Bone marrow (tissue), 2 donors: ENCODE measurements at regions not wholly inside any gene's neighbourhood (a gene's known extent, or its start where the extent isn't known, plus 50 kb on each side); places are given as distances from the start of the nearest gene placed in this dataset.

Experiments used
- DNase-seq, 2 donors: peaks; one replicate each; lab custom pipeline; 2025; lab: John Stamatoyannopoulos, UW

GRCh38 chr15:87354661-87355410, 901.7 kb downstream of the NTRK3 start:
- no peak for DNase-seq

- DNase-seq = no peak
Observed at GRCh38 chr15:87349181-87349580, 907.4 kb downstream of the NTRK3 start.

DNA sequence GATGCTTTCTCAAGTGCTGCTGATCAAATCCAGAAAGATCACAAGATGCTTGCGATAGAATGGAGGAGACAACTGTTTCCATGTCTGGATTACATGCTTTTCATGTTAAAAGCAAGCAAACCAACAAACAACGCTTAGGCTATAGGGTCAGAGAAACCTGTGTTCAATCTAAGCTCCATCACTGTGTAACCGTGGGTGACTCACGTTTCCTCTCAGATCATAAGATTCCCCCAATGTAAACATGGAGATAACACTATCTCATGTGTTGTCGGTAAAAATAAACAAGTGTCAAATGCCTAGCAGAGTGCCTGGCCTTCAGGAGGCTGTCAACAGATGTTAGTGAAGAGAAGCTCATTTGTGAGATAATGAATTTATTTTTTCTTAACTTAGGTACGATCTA, 907.8 kb downstream of the NTRK3 start:
- DNase-seq = no peak

DNA sequence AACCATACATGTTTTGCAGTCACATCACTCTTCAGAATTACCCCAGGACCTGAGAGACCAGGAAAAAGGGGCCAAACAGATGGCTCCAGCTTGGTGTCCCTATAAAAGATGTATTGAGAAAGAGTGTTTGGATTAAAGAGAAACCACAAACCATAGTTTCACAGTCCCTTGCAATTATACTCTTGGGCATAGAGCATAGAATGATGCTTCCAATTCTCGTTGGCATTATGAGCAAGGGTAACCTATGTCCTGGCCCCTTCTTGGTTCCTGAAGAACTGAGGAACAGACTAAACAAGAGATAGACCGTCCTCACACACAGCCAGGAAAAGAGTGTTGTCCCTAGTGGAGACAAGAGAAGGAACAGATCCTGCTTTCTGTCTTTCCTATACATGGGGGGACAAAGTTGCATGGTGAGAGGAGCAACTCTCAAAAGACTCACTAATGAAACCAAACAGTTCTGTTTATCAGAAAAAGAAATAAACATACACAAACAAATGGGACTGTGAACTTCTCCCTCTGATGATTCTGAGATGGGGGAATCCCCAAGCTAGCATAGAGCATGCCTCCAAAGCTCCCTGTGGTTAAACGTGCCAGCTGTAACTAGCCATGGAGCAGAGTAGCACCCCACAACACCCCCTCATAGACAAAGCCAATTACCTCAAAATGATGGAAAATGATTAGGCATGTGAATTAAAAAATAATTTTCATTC, 908.6 kb downstream of the NTRK3 start:
- no peak for DNase-seq

GRCh38 chr15:87345961-87346360, 910.6 kb downstream of the NTRK3 start:
- DNase-seq = no peak

DNA sequence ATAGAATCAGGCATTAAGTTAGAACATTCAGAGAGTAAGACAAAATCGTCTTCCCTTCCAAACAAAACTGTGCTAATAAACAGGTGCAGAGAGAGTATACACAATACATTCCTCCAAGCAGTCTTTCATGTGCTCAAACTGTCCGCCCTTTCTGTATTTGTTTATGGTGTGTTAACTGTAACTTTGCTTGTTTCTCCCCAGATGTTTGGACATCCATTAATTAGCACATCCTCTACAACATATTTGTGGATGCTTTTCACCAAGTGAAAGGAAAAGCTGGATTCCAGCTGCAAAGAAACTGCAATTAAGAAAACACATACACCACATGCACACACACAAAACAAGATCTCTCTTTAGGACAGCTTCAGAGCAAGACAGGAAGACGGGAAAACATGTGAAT, 912.6 kb downstream of the NTRK3 start:
- DNase-seq = no peak

DNA sequence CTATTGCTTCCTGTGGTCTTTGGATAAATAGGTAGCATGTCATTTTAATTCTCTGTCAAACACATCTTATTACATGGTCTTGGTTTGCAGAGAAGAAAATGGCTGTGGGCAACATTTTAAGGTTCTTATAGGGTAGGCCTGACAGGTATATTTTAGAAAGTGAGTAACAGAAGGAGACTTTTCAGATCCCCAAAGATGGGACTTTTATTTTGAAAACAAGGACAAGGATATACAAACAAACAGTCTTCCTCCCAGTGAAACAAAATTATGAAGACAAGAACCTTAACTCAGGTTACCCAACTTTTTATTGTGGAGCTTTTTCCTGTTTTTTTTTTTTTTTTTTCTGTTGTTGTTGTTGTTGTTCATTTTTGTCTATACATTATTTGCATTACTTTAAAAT, 916.2 kb downstream of the NTRK3 start:
- no peak for DNase-seq

DNA sequence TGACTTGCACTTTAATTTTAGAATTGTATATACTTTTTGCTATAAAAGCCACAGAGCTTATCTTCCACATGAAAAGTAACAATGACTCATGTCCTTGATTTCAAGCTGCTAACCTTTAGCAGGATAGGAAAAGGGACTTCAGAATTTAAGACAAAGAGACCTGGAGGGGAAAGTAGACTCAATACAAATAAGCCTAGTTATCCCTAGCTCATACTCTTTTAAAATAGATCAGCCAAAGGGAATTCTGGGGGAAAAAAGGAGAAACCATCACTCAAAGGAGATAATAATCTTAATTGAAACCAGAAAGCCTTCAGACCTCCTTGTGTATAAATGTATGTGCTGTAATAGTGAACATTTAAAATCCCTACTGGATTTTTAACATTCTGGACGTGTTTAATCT, 930.3 kb downstream of the NTRK3 start:
- DNase-seq = no peak

- DNase-seq = no peak
Observed at GRCh38 chr15:87322870-87323269, 933.7 kb downstream of the NTRK3 start.

GRCh38 chr15:87322265-87322664, 934.3 kb downstream of the NTRK3 start:
- DNase-seq = no peak

- no peak for DNase-seq
Observed at GRCh38 chr15:87317900-87318299, 938.6 kb downstream of the NTRK3 start.

DNA sequence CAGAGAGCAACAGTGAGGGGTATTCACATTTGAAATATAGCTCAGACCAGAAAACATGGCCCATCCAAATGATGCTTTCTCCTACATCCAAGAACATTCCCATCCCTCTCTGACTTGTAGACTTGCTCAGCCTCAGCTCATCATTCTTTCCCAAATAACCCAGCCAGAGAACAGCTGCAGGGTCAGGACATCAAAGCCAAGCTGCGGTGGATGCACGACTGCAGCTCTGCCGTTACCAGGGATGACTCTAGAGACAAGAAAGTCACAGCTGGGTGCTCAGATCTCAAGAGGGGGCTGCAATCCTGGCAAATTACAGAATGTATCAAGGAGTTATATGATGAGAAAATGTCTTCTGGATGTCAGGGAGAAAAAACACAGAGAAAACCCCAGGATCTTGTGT, 944.3 kb downstream of the NTRK3 start:
- DNase-seq = no peak

GRCh38 chr15:87300146-87300545, 956.4 kb downstream of the NTRK3 start:
- DNase-seq = no peak

DNA sequence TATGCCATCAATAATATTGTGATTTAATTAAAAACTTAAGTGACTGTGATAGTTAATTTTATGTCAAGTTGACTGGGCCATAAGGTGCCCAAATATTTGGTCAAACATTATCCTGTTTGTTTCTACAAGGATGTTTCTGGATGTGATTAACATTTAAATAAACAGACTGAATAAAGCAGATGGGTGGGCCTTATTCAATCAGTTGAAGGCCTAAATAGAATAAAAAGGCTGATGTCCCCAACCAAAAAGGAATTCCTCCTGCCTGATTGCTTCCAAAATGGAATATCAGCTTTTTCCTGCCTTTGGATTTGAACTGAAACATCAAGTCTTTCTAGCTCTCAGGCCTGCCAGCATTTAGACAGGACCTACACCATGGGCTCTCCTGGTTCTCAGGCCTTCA, 961.7 kb downstream of the NTRK3 start:
- no peak for DNase-seq

DNA sequence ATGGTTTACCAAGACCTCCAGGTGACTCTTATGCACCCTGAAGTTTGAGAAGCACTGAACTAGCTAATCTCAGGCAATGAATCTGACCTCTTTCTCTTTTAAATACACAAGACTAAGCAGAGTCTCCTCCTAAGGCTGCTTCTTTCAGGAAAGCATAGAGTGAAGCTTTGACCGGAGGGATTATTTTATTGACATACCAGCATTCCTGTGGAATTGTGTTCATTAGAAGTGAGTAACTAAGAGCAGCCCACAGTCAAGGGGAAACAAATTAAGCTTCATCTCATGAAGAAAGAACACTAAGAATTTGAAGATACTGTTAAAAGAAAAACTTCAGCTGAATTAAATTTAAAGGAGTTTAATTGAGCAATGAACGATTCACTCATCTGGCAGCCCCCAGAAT, 963.5 kb downstream of the NTRK3 start:
- no peak for DNase-seq

GRCh38 chr15:87287156-87287555, 969.4 kb downstream of the NTRK3 start:
- no peak for DNase-seq

- no peak for DNase-seq
Observed at GRCh38 chr15:87269566-87269965, 987.0 kb downstream of the NTRK3 start.

- DNase-seq = no peak
Observed at GRCh38 chr15:87268675-87269074, 987.9 kb downstream of the NTRK3 start.

- no peak for DNase-seq
Observed at GRCh38 chr15:87267798-87268197, 988.7 kb downstream of the NTRK3 start.

GRCh38 chr15:87263871-87264270, 992.7 kb downstream of the NTRK3 start:
- DNase-seq = no peak

- DNase-seq = no peak
Observed at GRCh38 chr15:87263296-87263695, 993.2 kb downstream of the NTRK3 start.

GRCh38 chr15:87245592-87245991, 1010.9 kb downstream of the NTRK3 start:
- no peak for DNase-seq

DNA sequence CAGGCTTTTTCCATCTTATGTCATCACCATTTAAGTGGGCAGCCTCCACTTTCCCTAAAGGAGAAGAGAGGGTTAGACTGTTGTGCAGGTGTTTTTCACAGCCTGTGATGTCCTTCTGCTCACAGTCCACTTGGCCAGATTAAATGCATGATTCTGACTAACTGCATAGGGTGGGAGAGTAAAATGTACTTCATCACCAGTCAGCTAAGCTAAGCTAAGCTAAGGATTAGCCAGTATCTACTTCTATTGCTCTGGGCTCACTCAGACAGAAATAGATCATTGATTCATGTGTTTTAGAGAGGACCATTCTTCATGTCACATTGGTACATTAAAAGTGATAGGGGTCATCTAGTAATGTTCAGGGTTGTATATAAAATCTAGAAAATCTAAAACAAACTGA, 1013.1 kb downstream of the NTRK3 start:
- DNase-seq = no peak
